ENCODE measurements at regions not wholly inside any gene's neighbourhood (a gene's known extent, or its start where the extent isn't known, plus 50 kb on each side); places are given as distances from the start of the nearest gene placed in this dataset.

GRCh38 chr10:36302086-36302485, 660.0 kb upstream of the FZD8 start:
- TF ChIP-seq CTCF (IDR thresholded peaks at IDR 0.05 in 2 of 3, conservative IDR thresholded peaks at IDR 0.05 in 1 of 3; ENCODE audit: borderline replicate concordance in 1 of 3, insufficient read depth in 1 of 3, low read depth in 2 of 3, low read length in 2 of 3) = no peak
- no peak for TF ChIP-seq SIN3A (IDR thresholded peaks at IDR 0.05; ENCODE audit: low read depth)
- no peak for TF ChIP-seq REST (IDR thresholded peaks at IDR 0.05; ENCODE audit: low read depth)
- TF ChIP-seq RAD21 (IDR thresholded peaks at IDR 0.05; ENCODE audit: low read depth) = no peak
- TF ChIP-seq POLR2A (IDR thresholded peaks at IDR 0.05; ENCODE audit: borderline replicate concordance, extremely low read depth, insufficient read depth, insufficient read length) = no peak
